NCI-H2107 treated with DMSO at 0.1 percent for 48 hours (cell line): ENCODE measurements at regions not wholly inside any gene's neighbourhood (a gene's known extent, or its start where the extent isn't known, plus 50 kb on each side); places are given as distances from the start of the nearest gene placed in this dataset.
"Not testable (repeated sequence)": the region's sequence is repeated elsewhere in the genome, so short reads cannot be mapped to it uniquely, and the experiment has no call there.

ENCODE experiments used
- DNase-seq: peaks from one replicate; lab custom pipeline; 2025; ENCODE audit not compliant: unreplicated experiment; lab: John Stamatoyannopoulos, UW

GRCh38 chr4:79663865-79664264 lies 255.8 kb upstream of the GK2 start:
- peak; percentile 29 for DNase-seq

- no peak for DNase-seq
Observed at GRCh38 chr4:79663141-79663540, 255.1 kb upstream of the GK2 start.

GRCh38 chr4:79662651-79663050 lies 254.6 kb upstream of the GK2 start:
- DNase-seq = no peak

GRCh38 chr4:79661196-79661595 lies 253.2 kb upstream of the GK2 start:
- no peak for DNase-seq

- not testable (repeated sequence) for DNase-seq
Observed at GRCh38 chr4:79659308-79659870, 251.4 kb upstream of the GK2 start.

GRCh38 chr4:79657379-79657778 lies 249.4 kb upstream of the GK2 start:
- no peak for DNase-seq

- no peak for DNase-seq
Observed at GRCh38 chr4:79653871-79654270, 245.8 kb upstream of the GK2 start.

GRCh38 chr4:79652738-79653137 lies 244.7 kb upstream of the GK2 start:
- no peak for DNase-seq

- DNase-seq = no peak
Observed at GRCh38 chr4:79652232-79652631, 244.2 kb upstream of the GK2 start.

GRCh38 chr4:79651456-79651855 lies 243.4 kb upstream of the GK2 start:
- no peak for DNase-seq

- peak; percentile 29 for DNase-seq
Observed at GRCh38 chr4:79650794-79651431, 242.9 kb upstream of the GK2 start.

- no peak for DNase-seq
Observed at GRCh38 chr4:79650217-79650616, 242.2 kb upstream of the GK2 start.

- DNase-seq = no peak
Observed at GRCh38 chr4:79645942-79646341, 237.9 kb upstream of the GK2 start.

- no peak for DNase-seq
Observed at GRCh38 chr4:79638735-79639134, 230.7 kb upstream of the GK2 start.

GRCh38 chr4:79636991-79637390 lies 229.0 kb upstream of the GK2 start:
- no peak for DNase-seq

GRCh38 chr4:79634111-79634510 lies 226.1 kb upstream of the GK2 start:
- no peak for DNase-seq

- no peak for DNase-seq
Observed at GRCh38 chr4:79632114-79632513, 224.1 kb upstream of the GK2 start.

GRCh38 chr4:79626611-79627010 lies 218.6 kb upstream of the GK2 start:
- no peak for DNase-seq

GRCh38 chr4:79626101-79626500 lies 218.1 kb upstream of the GK2 start:
- no peak for DNase-seq

- DNase-seq = no peak
Observed at GRCh38 chr4:79625361-79625760, 217.3 kb upstream of the GK2 start.

GRCh38 chr4:79623021-79623870 lies 215.2 kb upstream of the GK2 start:
- no peak for DNase-seq

- no peak for DNase-seq
Observed at GRCh38 chr4:79621061-79621460, 213.0 kb upstream of the GK2 start.
